ENCODE measurements at regions not wholly inside any gene's neighbourhood (a gene's known extent, or its start where the extent isn't known, plus 50 kb on each side); places are given as distances from the start of the nearest gene placed in this dataset.

GRCh38 chr3:95218484-95218883 is 1155.6 kb downstream of the NSUN3 start:
- TF ChIP-seq CTCF (IDR thresholded peaks at IDR 0.05) = no peak
- no peak for TF ChIP-seq POLR2AphosphoS5 (IDR thresholded peaks at IDR 0.05)
- no peak for TF ChIP-seq EP300 (IDR thresholded peaks at IDR 0.05)
- no peak for TF ChIP-seq POLR2A (IDR thresholded peaks at IDR 0.05; ENCODE audit: low read depth)
